NCI-H2171 treated with DMSO at 0.1 percent for 48 hours (cell line): ENCODE measurements at regions not wholly inside any gene's neighbourhood (a gene's known extent, or its start where the extent isn't known, plus 50 kb on each side); places are given as distances from the start of the nearest gene placed in this dataset.

Source experiments
- DNase-seq: peaks from one replicate; lab custom pipeline; 2025; lab: John Stamatoyannopoulos, UW

DNA sequence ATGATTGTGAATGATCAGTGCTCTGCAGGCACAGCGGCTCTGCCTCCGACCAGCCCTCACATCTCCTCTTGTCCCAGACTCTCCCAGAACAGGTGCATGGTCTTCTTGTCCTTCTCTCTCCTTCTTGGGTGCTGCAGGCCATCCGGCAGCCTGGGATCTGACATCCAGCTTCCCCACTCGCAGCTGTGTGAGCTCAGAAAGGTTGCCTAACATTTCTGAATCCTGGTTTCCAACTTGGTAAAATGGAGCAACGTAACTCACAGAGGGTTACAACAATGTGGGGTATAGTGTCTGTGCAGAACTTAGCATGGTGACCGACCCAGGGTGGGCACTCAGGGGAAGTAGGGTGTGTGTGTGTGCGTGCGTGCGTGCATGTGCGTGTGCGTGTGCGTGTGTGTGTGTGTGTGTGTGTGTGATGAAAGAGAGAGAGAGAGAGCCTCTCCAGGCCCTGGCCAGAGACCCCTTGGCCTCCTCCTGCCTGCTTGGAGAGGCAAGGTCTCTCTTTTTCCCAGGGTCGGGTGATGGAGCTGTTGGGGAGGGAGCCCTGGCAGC, 110.1 kb downstream of the SNX5 start:
- no peak for DNase-seq

DNA sequence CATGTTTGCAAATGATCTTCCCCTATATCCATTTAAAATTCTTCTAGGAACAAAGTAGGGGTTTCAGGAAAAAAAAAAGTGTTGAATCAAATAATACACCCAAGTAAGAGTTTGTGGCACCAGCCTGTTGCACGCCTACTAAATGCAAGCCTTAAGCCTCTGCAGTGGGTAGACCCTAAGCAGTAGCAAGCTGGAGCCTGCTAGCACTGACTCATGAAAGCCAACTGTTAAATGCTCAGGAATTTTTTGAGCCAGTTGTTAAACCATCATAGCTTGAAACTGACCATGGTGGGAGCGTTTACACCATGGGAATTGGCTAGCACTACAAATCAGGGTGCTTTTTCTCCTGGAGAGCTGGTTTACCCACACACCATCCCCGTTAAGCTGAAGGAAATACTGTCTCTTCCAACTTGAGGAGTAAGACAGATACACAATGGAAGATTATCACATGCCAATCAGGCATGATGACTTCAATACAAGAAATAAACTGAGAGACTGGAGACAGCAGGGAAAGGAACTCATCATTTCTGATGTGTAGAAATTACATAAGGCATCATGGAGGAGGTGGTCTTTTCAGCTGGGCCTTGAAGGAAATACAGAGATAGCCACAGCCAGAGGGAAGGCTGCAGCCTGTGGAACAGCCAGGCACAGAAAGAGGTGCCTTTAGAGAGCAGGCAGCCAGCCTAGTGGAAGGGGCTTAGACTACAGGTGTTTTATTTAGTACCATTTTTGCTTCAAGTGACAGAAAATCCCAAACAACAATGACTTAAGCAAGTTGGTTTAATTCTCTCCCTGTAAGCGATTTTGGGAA, 110.8 kb downstream of the SNX5 start:
- no peak for DNase-seq

DNA sequence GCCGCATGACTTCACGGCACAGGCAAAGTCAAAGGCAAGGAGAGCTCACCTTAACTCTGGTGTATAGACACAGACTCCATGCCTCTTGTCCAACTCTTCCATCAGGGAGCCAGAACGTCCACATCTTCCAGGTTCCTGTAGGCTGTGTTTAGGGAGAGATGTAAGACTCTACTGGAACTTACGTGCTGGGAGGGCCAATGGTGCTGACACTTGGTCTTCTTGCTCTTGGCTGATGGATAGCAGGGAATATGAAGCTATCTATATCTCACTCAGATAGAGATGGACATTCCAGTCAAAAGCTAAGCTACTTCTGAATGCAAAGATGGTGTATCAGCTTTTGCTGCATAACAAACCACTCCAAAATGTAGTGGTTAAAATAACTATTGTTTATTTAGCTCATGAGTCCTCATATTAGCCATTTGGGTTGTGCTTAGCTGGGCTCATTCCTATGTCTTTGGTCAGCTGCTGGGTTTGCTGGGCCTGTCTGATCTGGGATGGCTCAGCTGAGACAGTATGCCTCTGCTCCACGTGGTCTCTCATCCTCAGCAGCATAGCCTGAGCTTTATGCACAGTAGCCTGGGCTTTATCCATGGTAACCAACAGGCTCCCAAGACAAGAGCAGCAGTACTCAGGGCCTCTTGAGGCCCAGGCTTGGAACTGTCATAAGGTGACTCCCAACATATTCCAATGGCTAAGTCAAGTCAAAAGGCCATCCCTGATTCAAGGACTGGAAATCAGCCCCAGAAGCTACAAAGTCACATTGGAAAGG, 111.6 kb downstream of the SNX5 start:
- no peak for DNase-seq

DNA sequence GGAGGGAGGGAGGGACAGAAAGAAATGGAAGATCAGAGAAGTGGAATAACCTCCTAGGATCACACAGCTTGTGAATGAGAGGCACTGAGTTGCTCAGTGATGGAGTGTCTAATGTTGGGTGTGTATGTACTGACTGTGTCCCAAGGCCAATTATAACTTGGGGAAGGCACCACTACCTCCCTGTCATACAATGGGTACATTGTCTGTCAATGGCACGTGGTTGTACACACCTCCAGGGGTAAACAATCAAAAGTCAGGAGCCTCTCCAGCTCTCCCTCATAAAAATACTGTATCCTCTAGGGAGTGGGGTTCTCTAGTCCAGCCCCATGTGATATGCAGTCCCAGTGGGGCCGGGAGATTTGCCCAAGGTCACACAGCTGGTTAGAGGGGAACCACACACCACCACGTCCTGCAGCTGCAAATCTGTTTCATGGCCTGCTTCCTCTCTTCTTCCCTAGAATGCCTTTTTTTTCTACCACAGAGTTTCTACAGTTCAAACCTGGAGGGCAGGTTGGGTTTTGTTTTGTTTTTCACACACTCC, 112.5 kb downstream of the SNX5 start:
- no peak for DNase-seq

DNA sequence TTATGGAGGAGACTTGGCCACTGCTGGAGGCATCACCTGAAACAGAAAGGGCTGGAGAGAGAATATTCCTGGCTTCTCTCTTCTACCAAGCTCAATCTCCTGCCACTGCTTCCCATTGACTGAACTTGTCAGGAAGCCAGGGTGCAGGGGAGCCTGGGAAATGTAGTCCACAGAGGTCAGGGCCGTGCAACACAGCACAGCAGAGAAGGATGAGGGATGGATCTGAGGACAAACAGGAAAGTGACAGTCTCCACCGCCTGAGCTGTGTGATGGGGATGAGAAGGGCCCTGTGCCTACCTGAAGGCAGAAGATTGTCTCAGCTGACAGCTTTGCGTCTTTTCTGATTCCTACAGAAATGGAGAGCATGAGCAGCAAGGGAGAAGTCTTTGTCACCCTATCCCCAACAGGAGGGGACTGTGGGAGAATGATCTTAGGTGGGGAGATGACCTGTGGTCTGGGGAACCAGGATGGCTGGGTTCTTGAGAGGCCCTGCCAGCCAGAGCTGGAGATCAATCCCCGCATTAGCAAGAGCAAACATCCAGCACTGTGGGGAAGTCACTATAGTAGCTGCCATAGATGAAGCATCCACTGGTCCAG, 114.2 kb downstream of the SNX5 start:
- peak; percentile 32 for DNase-seq

DNA sequence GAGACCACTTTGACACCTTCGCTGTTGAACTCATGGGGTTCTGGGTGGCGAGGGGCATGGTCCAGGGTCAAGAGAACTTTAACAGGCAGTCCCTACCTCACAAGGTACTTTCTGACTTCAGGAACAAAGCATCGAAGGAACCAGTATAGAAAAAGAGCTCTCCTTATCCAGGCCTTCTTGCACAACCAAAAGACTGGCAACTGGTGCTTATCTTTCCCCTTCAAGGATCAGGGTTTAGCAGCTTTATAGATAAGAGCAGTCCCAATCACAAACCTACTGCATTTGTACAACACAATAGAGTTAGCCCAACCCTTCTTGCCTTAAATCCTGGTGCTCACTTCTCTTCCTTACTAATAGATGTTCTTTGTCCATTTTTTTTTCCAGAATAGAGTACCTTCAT, 116.3 kb downstream of the SNX5 start:
- DNase-seq: no peak

DNA sequence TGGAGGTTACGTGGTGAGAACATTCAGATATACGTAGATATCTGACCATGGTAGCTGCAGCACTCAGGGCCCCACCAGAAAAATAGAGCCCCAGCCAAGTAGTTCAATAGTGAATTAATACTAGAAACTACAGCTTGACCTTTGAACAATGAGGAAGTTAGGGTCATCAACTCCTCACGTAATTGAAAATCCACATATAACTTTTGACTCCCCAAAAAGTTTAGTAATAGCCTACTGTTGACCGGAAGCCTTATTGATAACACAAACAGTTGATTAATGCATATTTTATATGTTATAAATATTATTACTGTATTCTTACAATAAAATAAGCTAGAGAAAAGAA, 117.9 kb downstream of the SNX5 start:
- DNase-seq: no peak

DNA sequence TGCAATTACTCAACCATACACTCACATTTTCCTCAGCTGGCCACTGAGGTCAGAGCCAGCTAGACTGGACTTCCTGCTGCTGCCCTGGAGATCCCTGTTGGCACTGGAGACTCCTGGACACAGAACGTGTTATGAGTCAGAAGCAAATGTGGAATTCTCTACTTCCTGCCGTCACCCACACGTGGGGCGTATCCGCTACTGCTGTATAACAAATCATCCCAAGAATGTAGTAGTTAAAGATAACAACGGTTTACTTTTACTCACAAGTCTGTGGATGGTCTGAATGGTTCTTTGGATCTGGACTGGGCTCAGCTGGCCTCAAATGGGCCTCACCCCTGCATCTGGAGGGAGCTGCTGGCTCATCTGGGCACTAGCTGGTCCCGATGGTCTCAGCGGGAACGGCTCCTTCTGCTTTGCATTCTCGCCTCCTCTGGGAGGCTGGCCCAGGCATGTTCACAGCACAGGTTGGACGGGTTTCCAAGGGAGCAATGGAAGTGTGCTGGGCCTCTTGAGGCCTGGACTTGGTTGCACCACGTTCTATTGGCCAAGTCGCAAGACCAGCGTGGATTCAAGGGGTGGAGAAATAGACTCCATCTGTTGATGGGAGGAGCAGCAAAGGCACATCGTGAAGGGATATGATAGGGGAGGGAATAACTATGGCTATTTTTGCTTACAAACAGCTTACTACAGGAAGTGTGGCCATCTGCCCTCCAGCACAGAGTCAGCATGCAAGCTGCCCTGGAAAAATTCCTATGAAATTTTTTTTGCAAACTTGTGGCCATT, 118.5 kb downstream of the SNX5 start:
- DNase-seq: peak; percentile 80

DNA sequence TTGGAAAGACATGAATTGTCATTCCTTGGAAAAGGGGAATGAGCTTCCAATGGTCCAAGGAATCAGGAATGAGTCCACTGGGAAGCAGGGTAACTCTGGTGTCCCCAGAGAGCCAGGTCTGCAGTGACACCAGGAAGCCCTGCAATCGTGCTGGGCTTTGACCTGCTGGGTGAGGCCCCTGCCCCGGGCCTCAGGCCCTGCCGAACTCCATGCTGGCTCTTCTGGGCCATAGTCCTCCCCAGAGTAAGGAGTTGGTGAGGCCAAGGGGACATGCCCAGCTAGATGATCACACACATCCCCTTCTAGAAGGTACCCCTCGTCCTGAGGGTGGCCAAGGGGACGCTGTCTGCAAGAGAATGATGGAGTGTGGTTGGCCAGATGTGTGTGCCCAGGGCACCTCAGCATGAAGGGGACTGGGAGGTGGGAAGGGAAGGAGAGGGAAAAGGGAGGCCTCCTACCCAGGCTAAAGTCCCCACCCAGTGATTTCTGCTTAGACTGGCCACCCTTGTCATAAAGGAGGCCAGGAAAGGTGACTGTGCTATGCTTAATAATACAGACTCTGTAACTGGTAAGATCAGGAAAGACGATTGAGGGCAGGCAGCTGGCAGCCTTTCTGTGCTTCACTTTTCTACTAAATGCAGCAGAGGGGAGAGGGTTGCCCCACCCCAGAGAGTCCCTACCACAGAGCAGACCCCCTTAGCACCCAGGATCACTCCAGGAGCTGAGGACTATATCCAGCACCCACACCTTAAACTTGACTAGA, 119.3 kb downstream of the SNX5 start:
- no peak for DNase-seq

DNA sequence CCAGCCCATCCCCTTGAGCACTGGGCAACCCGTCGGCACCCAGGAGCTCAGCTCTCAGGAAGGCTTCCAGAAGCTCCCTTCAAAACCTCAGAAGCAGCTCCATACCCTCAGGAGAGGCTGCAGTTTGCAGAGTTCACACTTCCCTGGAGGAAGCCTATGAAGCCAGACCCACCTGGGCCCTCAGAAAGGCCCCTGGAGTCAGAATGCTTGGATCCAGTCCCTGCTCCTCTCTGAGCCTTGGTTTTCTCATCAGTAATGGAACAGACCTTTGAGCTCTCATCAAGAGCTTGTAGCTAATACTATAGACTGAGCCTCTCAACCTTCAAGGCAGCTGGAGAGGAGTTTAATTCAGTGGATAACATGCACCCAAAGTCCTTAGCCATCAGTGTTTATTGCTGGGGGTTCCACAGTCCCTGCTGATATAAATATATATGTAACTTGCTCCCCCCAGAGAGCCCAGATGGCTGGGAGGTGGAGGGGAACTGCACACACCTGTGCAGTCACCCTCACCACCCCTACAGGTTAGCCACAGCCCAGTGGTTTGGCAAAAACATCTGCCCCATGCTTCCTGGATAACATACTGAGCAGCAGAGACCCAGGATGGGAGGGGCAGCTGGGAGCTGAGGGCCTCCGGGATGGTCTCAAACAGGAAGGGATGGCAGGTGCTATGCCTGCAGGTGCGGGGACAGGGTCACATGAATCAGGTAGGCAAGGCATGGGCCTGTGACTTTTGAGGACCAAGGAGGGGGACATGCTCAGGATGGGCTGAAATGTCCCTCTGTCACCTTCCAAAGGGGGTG, 120.1 kb downstream of the SNX5 start:
- DNase-seq: peak; percentile 82

DNA sequence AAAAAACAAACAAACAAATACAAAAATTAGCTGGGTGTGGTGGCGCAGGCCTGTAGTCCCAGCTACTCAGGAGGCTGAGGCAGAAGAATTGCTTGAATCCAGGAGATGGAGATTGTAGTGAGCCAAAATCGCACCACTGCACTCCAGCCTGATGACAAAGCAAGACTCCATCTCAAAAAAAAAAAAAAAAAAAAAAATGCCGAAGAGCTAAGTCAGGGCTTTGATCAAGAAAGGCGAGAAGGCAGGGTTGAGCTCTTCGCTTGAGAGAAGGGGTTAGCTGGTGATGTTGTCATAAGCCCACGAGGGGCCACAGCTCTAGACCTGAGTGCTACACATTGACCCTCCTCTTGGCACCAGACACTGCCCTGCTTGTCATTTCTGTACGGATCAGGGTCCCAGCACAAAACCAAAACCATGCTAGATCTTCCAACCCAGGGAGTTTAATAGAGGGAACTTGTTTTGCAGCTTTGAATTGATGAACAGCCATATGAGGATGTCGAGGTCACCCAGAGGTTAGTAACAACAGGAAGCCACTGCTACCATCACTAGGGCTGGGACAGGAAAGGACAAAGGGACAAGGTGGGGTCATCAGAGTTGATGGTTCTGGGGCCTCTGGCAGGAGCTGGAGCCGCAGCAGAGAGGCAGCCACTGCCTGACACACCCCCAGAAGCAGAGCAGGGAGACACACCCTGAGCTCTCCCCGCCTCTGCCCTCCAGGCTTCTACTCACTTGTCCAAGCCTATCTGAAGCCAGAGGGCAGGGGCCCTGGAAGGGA, 122.7 kb downstream of the SNX5 start:
- DNase-seq: no peak

DNA sequence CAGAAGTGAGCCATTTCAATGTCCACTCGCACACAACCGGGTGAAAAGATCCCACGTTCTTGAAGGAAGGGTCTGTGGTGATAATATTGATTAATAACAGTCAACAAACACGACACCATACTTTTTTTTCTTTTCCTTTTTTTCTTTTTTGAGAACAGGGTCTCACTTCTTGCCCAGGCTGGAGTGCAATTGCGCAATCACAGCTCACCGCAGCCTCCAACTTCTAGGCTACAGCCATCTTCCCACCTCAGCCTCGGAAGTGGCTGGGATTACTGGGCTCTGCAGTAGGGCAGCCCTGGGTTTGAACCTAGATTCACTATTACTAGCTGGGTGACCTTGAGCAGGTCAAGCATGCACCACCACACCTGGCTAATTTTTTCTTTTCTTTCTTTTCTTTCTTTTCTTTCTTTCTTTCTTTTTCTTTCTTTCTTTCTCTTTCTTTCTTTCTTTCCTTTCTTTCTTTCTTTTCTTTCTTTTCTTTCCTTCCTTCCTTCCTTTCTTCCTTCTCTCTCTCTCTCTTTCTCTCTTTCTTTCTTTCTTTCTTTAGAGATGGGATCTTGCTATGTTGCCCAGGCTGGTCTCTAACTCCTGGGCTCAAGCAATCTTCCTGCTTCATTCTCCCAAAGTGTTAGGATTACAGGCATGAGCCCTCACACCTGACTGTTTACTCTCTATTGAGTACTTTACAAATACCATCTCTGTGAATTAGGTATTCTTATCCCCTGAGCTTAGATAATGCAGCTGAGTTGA, 123.9 kb downstream of the SNX5 start:
- no peak for DNase-seq

DNA sequence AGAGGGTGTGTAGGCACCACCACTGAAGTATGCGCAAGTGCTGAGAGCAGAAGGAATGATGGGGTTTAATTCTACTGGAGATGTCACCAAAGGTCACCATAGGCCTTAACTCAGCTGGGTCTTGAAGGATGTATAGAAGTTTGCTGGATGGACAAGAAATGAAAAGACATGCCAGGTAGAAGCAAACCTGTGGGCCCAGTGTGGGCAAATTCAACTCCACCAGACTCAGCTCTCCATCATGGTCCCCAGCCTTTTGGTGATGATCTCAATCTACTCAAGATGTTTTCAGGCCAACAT, 124.5 kb downstream of the SNX5 start:
- DNase-seq: no peak

DNA sequence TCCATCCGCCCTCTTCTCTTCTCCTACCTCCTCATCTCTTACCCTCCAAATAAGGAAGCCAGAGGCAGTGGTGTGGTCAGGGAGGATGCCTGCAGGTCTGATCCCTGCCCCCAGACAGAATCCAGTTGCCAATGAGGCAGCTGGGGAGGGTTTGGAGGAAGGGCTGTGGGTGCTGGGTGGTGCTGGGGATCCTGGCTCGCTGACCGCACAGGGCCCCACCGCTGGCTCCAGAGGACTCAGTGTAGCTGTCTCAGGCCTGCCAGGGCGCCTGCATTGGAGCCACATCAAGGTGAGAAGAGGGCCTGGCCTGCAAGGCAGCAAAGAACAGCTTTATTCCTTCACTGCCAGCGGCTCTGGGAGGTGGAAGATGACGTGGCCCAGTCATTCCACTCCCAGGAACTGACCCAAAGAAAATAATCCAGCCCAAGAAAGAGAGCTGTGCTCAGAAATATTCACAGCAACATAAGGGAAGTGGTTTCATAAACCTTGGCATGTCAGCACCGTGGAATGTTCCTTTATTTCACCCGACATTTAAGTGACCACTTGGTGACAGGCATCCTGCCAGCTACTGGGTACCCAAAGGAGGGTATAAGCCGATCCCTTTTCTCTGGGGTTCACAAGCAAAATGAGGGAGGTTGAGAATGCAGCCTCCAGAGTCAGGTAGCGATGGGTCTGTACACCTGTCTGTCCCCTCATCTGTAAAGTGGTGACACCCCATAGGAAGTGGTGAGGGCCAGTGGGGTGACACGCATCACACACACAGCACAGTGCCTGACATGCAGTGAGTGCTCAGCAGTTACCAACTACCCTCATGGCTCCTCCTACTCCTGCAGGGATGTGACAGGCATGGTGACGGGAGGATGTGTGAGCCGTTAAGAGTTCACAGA, 125.1 kb downstream of the SNX5 start:
- no peak for DNase-seq

DNA sequence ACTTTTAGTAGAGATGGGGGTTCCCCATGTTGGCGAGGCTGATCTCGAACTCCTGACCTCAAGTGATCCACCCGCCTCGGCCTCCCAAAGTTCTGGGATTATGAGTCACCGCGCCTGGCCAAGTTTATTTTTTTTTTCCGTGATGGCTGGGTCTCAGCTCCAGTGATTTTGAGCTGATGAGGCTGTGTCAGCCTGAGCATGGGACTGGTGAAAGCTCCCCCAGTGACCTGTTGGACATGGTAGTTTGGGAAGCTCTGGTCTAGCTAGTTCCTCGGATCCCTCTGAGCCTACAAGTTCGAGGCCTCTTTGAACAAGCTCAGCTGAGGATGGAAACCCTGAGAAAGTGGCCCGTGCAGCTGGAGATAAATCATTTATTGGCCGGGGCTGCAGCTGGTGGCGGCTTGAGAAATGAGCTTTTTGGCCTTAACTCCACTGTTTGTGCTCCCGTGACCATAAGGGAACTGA, 126.8 kb downstream of the SNX5 start:
- DNase-seq: no peak

DNA sequence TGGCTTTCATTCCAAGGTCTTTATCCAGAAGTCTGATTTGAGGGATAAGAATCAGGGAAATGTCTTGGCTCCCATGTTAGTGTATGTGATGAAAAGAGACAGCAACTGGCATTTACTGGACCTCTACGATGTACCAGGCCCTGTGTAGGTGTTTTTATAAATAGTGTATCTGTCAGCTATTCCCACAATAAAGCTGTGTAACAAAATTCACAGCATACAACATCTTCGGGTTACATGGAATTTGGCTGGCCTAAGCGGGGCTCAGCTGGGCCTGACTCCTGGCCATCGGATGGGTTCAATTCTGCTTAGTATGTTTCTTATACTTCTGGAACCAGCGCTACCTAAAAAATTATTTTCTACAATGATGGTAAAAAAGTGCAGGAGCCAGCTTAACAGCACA, 128.2 kb downstream of the SNX5 start:
- DNase-seq: no peak

DNA sequence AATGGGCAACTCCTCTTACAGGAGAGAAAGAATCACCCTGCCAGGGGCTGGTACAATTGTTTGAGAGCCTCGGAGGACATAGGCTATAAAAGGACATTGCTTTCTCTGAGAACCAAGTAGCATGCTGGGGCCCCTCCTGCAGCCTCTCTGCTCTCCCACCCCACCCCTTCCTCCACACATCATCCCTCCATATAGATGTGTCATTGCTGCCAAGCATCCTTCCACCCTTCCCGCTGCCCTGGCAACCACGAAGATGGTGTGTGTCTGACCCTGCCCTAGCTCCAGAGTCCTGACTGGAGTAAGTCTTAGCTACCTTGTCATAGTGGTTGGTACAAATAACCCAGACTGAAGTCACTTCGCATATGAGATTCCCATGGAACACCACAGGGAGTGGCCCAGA, 129.7 kb downstream of the SNX5 start:
- DNase-seq: no peak

DNA sequence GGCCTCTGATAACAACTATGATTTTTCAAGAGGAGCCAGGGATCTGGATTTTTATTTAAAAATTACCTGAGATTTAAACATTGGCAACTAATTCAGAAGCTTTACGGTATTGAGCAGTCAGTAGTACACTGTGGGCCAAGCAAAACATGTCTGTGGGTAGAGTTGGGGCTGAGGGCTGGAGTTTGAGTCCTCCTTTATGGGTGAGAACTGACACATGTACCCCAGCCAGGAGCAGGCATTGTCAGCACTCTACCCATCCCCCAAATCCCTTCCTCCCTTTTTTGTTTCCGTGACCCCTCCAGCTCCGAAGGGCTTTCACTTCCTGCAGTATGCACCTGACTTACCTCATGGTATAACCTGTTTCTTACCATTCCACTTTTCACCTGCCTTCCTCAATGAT, 131.4 kb downstream of the SNX5 start:
- DNase-seq: no peak
